Liver (tissue), 7 donors: ENCODE measurements at regions not wholly inside any gene's neighbourhood (a gene's known extent, or its start where the extent isn't known, plus 50 kb on each side); places are given as distances from the start of the nearest gene placed in this dataset.

Experiments
- DNase-seq: peaks from one replicate; pipeline ENCODE4 v3.0.0-alpha.2; 2017; ENCODE audit warnings: low spot score
- H3K27ac ChIP-seq, 2 donors: one replicate each; pipeline ENCODE4 v1.7.0; 2013; ENCODE audit warnings: inconsistent platforms in 2 of 2, low read length in 2 of 2, control low read depth in 1 of 2, low read depth in 1 of 2, mild to moderate bottlenecking in 1 of 2
- H3K27me3 ChIP-seq, 4 donors: one replicate each; pipeline versions ENCODE4 v1.6.1 to v1.7.0; 2013; ENCODE audit warnings: low read length in 3 of 4, inconsistent platforms in 1 of 4, mild to moderate bottlenecking in 1 of 4, moderate library complexity in 1 of 4; ENCODE audit not compliant: control insufficient read depth in 4 of 4, insufficient read depth in 4 of 4
- H3K36me3 ChIP-seq, 4 donors: one replicate each; pipeline versions ENCODE4 v1.6.1 to v1.7.0; 2013; ENCODE audit warnings: low read length in 3 of 4, mild to moderate bottlenecking in 3 of 4, low read depth in 1 of 4, moderate library complexity in 1 of 4; ENCODE audit not compliant: control insufficient read depth in 4 of 4, insufficient read depth in 3 of 4
- H3K4me1 ChIP-seq, 4 donors: one replicate each; pipeline versions ENCODE4 v1.6.1 to v1.7.0; 2013; ENCODE audit warnings: low read length in 3 of 4, mild to moderate bottlenecking in 3 of 4, moderate library complexity in 1 of 4; ENCODE audit not compliant: control insufficient read depth in 4 of 4, insufficient read depth in 4 of 4
- H3K4me3 ChIP-seq, 3 donors: one replicate each; pipeline versions ENCODE4 v1.6.1 to v1.7.0; 2013; ENCODE audit warnings: low read length in 3 of 3, control low read depth in 1 of 3, low read depth in 1 of 3, mild to moderate bottlenecking in 1 of 3
- H3K9ac ChIP-seq, 2 donors: one replicate each; pipeline ENCODE4 v1.7.0; 2013; ENCODE audit warnings: low read length in 2 of 2, mild to moderate bottlenecking in 2 of 2, moderate library complexity in 2 of 2, control low read depth in 1 of 2, low read depth in 1 of 2
- H3K9me3 ChIP-seq, 4 donors: one replicate each; pipeline versions ENCODE4 v1.6.1 to v1.7.0; 2013; ENCODE audit warnings: low read length in 3 of 4; ENCODE audit not compliant: control insufficient read depth in 4 of 4
- ATF3 ChIP-seq: IDR thresholded peaks from 2 replicates; pipeline ENCODE4 v1.6.1; 2016; ENCODE audit warnings: antibody characterized with exemption
- CTCF ChIP-seq: fragments of 150-350 bp; IDR thresholded peaks from 2 replicates; pipeline ENCODE4 v1.5.1; 2017; ENCODE audit warnings: improper control_type of control experiment, low read depth, low read length; ENCODE audit not compliant: missing input control
- EGR1 ChIP-seq, 2 donors: IDR thresholded peaks; 2 replicates each; pipeline ENCODE4 v1.6.1; 2016 to 2018; ENCODE audit warnings: antibody characterized with exemption in 2 of 2, low read depth in 2 of 2
- FOXA1 ChIP-seq: IDR thresholded peaks from 2 replicates; pipeline ENCODE4 v1.6.1; 2016; ENCODE audit warnings: antibody characterized with exemption
- FOXA2 ChIP-seq: IDR thresholded peaks from 2 replicates; pipeline ENCODE4 v1.6.1; 2016; ENCODE audit warnings: antibody characterized with exemption
- GABPA ChIP-seq, 2 donors: IDR thresholded peaks in 1 of 2; conservative IDR thresholded peaks in 1 of 2; 2 replicates each; pipeline ENCODE4 v1.6.1; 2016; ENCODE audit warnings: antibody characterized with exemption in 2 of 2, mild to moderate bottlenecking in 1 of 2, moderate library complexity in 1 of 2
- HNF4A ChIP-seq, 2 donors: conservative IDR thresholded peaks; 2 replicates each; pipeline ENCODE4 v1.6.1; 2016; ENCODE audit warnings: antibody characterized with exemption in 2 of 2, mild to moderate bottlenecking in 2 of 2
- HNF4G ChIP-seq: IDR thresholded peaks from 2 replicates; pipeline ENCODE4 v1.6.1; 2016; ENCODE audit warnings: antibody characterized with exemption
- MAX ChIP-seq: IDR thresholded peaks from 2 replicates; pipeline ENCODE4 v1.6.1; 2016; ENCODE audit warnings: antibody characterized with exemption
- NR2F2 ChIP-seq: IDR thresholded peaks from 2 replicates; pipeline ENCODE4 v1.6.1; 2016; ENCODE audit warnings: antibody characterized with exemption
- RAD21 ChIP-seq, 2 donors: IDR thresholded peaks; 2 replicates each; pipeline ENCODE4 v1.6.1; 2016; ENCODE audit warnings: antibody characterized with exemption in 2 of 2, mild to moderate bottlenecking in 2 of 2
- REST ChIP-seq: IDR thresholded peaks from 2 replicates; pipeline ENCODE4 v1.6.1; 2016; ENCODE audit warnings: antibody characterized with exemption, mild to moderate bottlenecking
- SP1 ChIP-seq: IDR thresholded peaks from 2 replicates; pipeline ENCODE4 v1.6.1; 2018; ENCODE audit warnings: antibody characterized with exemption, mild to moderate bottlenecking
- YY1 ChIP-seq: IDR thresholded peaks from 2 replicates; pipeline ENCODE4 v1.6.1; 2016; ENCODE audit warnings: antibody characterized with exemption, mild to moderate bottlenecking
- ZBTB33 ChIP-seq: IDR thresholded peaks from 2 replicates; pipeline ENCODE4 v1.6.1; 2016; ENCODE audit warnings: antibody characterized with exemption
- donor health status: healthy.
- donor health status: healthy.
- donor health status: healthy.
- donor health status: healthy.

GRCh38 chr15:95208071-95208470 is 976.7 kb downstream of the MCTP2 start (continued):
- TF ChIP-seq ZBTB33, result no peak
- TF ChIP-seq GABPA (IDR thresholded peaks at IDR 0.05 in 1 of 2, conservative IDR thresholded peaks at IDR 0.05 in 1 of 2), result no peak

GRCh38 chr15:95208988-95209387 is 977.6 kb downstream of the MCTP2 start:
- Histone ChIP-seq H3K27ac (no peak overlapping the region), H3K27me3 (no peaks in the 10 kb centered on the region), H3K9ac (no peak overlapping the region), H3K4me3 (no peak overlapping the region), H3K36me3 (no peaks in the 10 kb centered on the region), H3K9me3 (peaks cover 0 to 5% (median 4%) of the 10 kb centered on the region in 4 donors), H3K4me1 (no peaks in the 10 kb centered on the region)
- no peak for TF ChIP-seq SP1
- no peak for TF ChIP-seq HNF4A (conservative IDR thresholded peaks at IDR 0.05)
- no peak for TF ChIP-seq ATF3
- TF ChIP-seq EGR1 (IDR thresholded peaks at IDR 0.05; ENCODE audit: low read depth in 2 of 2), result no peak
- TF ChIP-seq ZBTB33, result no peak
- TF ChIP-seq MAX, result no peak
- TF ChIP-seq NR2F2, result no peak
- no peak for TF ChIP-seq YY1
- TF ChIP-seq REST, result no peak
- TF ChIP-seq FOXA2, result no peak
- TF ChIP-seq CTCF, result no peak
- no peak for TF ChIP-seq FOXA1
- TF ChIP-seq GABPA (IDR thresholded peaks at IDR 0.05 in 1 of 2, conservative IDR thresholded peaks at IDR 0.05 in 1 of 2), result no peak
- no peak for TF ChIP-seq HNF4G
- no peak for TF ChIP-seq RAD21 (IDR thresholded peaks at IDR 0.05)
- DNase-seq, result no peak
